Activated T-helper 2 cell treated with anti-CD3 and anti-CD28 coated beads, Interferon-gamma antibody, Interleukin-2, Interleukin-4, amounts not matched to agents 10 μg/mL and 5 μg/mL and 100 μg/mL, durations not matched to agents 14 hours and 24 hours and 36 hours (primary cell): ENCODE measurements at regions not wholly inside any gene's neighbourhood (a gene's known extent, or its start where the extent isn't known, plus 50 kb on each side); places are given as distances from the start of the nearest gene placed in this dataset.

ENCODE experiments used
- DNase-seq: peaks from one replicate; pipeline ENCODE4 v3.0.0; 2021; ENCODE audit warnings: low spot score
- H3K27ac Mint-ChIP-seq: one replicate; pipeline ENCODE4 v1.8.0; 2021; ENCODE audit warnings: mixed read lengths
- H3K27me3 Mint-ChIP-seq: one replicate; pipeline ENCODE4 v1.8.0; 2021; ENCODE audit warnings: low read depth, mixed read lengths
- H3K36me3 Mint-ChIP-seq: one replicate; pipeline ENCODE4 v1.8.0; 2021; ENCODE audit warnings: low read depth, mixed read lengths
- H3K4me1 Mint-ChIP-seq: one replicate; pipeline ENCODE4 v1.8.0; 2021; ENCODE audit warnings: low read depth, mixed read lengths
- H3K4me3 Mint-ChIP-seq: one replicate; pipeline ENCODE4 v1.8.0; 2021; ENCODE audit warnings: low read depth, mild to moderate bottlenecking, moderate library complexity, mixed read lengths
- H3K9me3 Mint-ChIP-seq: one replicate; pipeline ENCODE4 v1.8.0; 2021; ENCODE audit warnings: mixed read lengths
- intact Hi-C: fragments of 100-400 bp; cut with micrococcal nuclease; formaldehyde crosslinking; loops from one replicate; pipeline ENCODE4 v1.15.1; 2023

- Mint-ChIP-seq H3K4me3 (no peak overlapping the region), H3K27ac (no peak overlapping the region), H3K36me3 (no peaks in the 10 kb centered on the region), H3K4me1 (peaks cover 20% of the 10 kb centered on the region), H3K27me3 (no peaks in the 10 kb centered on the region), H3K9me3 (no peaks in the 10 kb centered on the region)
- intact Hi-C loops, result loop anchor here (10.0 kb wide), 4 partner anchors 53 to 1303 kb away; partner anchors contain the start of gene RAI14
- no peak for DNase-seq
Measured at GRCh38 chr5:34531751-34532360, 124.3 kb upstream of the RAI14 start.

DNA sequence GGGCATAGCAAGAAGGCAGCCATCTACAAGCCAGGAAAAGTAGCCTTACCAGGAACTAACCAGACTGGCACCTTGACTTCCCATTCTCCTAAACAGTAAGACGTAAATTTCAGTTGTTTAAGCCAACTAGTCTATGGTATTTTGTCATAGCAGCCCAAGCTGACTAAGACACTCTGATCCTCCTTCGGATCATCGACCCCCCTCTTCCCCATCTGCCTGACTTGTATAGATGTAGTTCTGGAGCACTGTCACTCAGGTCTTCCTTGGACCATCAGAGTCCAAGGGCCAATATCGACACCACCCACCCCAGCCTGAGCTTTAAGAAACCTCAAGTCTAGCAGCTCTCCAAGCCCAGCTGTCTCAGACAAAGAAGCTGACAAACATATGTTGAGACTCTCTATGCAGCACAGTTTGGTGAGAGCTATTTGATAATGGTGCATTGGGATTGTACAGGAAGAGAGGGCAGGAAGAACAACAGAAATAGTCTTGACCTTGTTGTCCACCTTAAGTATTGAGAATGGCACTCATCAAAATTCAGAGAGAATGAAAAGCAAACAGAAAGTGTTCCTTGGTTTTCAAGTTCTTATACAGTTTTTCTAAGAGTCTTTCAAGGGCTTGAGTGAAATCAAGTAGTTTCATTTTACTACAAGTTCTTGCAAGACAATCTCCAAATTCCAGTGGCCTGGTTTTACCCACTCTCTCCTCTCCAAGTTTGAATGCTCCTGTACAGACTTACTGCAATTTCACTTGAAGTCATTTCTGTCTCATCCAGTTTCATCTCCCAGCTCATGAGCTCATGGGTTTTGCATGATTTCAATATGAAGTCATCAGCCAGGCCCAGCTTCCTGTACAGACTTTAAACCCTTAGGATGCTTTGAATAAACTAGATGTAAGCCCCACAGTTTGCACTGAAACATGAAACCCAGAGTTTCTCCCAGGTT lies 122.3 kb upstream of the RAI14 start:
- no peak overlapping the region for H3K4me3 Mint-ChIP-seq
- intact Hi-C loops, result loop anchor here (10.0 kb wide), 4 partner anchors 51 to 1301 kb away; partner anchors contain the start of gene RAI14
- H3K27ac Mint-ChIP-seq, result peak overlapping the region; percentile 58
- no peaks in the 10 kb centered on the region for H3K36me3 Mint-ChIP-seq
- peaks cover 20% of the 10 kb centered on the region for H3K4me1 Mint-ChIP-seq
- no peak for DNase-seq
- H3K9me3 Mint-ChIP-seq, result no peaks in the 10 kb centered on the region
- no peaks in the 10 kb centered on the region for H3K27me3 Mint-ChIP-seq

DNA sequence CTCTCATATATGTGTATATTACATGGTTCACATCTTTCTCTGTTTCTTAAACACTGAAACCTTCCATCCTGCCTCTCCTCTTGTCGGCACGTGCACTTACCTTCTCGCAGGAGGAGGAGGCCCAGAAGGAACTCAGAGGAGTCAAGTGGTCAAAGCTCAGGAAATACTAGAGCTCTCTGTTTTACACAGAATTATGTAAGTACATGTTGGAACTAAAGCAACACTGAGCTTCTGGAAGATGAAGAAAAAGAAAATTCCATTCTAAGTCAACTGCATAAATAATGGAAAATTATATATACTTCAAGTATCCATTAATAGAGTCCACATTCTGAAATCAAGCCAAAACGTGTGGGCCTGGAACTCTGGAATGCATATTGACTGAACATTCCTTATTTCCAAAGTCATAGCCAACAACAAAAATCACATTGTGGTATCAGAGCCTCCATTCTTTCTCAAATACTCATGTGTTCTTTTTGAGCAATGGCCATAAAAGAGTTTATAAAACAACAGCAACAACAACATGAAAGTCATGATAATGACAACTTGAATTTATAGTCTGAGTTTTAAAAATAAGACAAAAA lies 121.5 kb upstream of the RAI14 start:
- no peaks in the 10 kb centered on the region for H3K9me3 Mint-ChIP-seq
- no peaks in the 10 kb centered on the region for H3K36me3 Mint-ChIP-seq
- intact Hi-C loops, result loop anchor here (10.0 kb wide), 4 partner anchors 50 to 1300 kb away; partner anchors contain the start of gene RAI14
- peaks cover 20% of the 10 kb centered on the region for H3K4me1 Mint-ChIP-seq
- H3K4me3 Mint-ChIP-seq, result no peak overlapping the region
- peak overlapping the region; percentile 43 for H3K27ac Mint-ChIP-seq
- no peak for DNase-seq
- peaks cover 4% of the 10 kb centered on the region for H3K27me3 Mint-ChIP-seq

DNA sequence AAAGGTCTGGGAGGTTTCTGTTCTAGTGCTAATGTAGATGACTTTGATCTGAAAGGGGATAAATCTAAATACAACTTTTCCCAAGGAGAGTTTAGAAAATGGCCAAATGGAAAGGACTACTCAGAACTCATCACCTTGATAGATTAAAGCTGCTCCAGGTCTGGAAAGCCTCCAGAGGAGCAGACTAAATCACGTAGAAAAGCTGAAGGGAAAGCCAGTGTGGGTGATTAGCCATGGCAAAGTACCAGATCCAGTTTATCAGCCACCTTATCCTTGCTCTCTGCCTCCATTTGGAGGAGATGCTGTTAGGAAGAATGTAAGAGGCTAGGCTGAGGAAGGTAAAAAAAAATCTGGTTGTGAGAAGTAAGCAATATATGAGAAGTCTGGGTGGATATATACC lies 120.7 kb upstream of the RAI14 start:
- Mint-ChIP-seq H3K4me1 (peaks cover 20% of the 10 kb centered on the region), H3K9me3 (no peaks in the 10 kb centered on the region), H3K27ac (no peak overlapping the region), H3K27me3 (peaks cover 8% of the 10 kb centered on the region), H3K36me3 (no peaks in the 10 kb centered on the region), H3K4me3 (no peak overlapping the region)
- no peak for DNase-seq
- intact Hi-C loops, result loop anchor here (10.0 kb wide), 4 partner anchors 49 to 1299 kb away; partner anchors contain the start of gene RAI14

- Mint-ChIP-seq H3K9me3 (no peaks in the 10 kb centered on the region), H3K4me1 (peaks cover 20% of the 10 kb centered on the region), H3K27ac (peak overlapping the region; percentile 28), H3K4me3 (no peak overlapping the region), H3K27me3 (peaks cover 8% of the 10 kb centered on the region), H3K36me3 (no peaks in the 10 kb centered on the region)
- intact Hi-C loops, result loop anchor here (1.0 to 10.0 kb wide), 5 partner anchors 37 to 1299 kb away; partner anchors contain the start of gene RAI14
- no peak for DNase-seq
Measured at GRCh38 chr5:34535944-34536623, 120.0 kb upstream of the RAI14 start.

GRCh38 chr5:34536699-34537098 lies 119.4 kb upstream of the RAI14 start:
- Mint-ChIP-seq H3K4me1 (peaks cover 20% of the 10 kb centered on the region), H3K4me3 (no peak overlapping the region), H3K9me3 (no peaks in the 10 kb centered on the region), H3K27me3 (peaks cover 8% of the 10 kb centered on the region), H3K36me3 (no peaks in the 10 kb centered on the region), H3K27ac (no peak overlapping the region)
- no peak for DNase-seq
- intact Hi-C loops, result loop anchor here (1.0 to 10.0 kb wide), 5 partner anchors 37 to 1298 kb away; partner anchors contain the start of gene RAI14

GRCh38 chr5:34538026-34538672 lies 118.0 kb upstream of the RAI14 start:
- peaks cover 3% of the 10 kb centered on the region for H3K9me3 Mint-ChIP-seq
- no peak overlapping the region for H3K4me3 Mint-ChIP-seq
- H3K4me1 Mint-ChIP-seq, result peaks cover 20% of the 10 kb centered on the region
- DNase-seq, result no peak
- H3K27ac Mint-ChIP-seq, result no peak overlapping the region
- intact Hi-C loops, result loop anchor here (1.0 to 10.0 kb wide), 5 partner anchors 47 to 1297 kb away; partner anchors contain the start of gene RAI14
- H3K27me3 Mint-ChIP-seq, result peaks cover 8% of the 10 kb centered on the region
- H3K36me3 Mint-ChIP-seq, result no peaks in the 10 kb centered on the region

DNA sequence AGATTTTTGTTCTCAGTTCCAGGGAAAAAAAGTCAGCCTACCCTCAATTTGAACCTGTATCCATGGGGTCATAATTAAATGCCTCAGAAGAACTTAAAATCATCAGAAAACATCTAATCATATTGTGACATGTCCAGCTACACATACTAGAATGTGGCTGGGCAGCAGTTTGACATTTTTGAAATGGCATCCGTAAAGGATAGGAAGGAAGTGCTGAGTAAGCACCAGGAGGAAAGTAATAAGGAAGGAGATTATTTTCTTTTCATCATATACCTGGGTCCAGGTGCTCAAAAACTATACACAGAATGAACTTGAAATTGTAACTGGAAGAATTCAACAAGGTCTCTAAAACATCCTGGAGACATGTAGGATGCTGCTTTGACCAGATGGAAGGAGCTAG lies 116.9 kb upstream of the RAI14 start:
- intact Hi-C loops, result loop anchor here (10.0 kb wide), 4 partner anchors 46 to 1296 kb away; partner anchors contain the start of gene RAI14
- Mint-ChIP-seq H3K4me3 (no peak overlapping the region), H3K27me3 (peaks cover 8% of the 10 kb centered on the region), H3K4me1 (peaks cover 18% of the 10 kb centered on the region), H3K9me3 (peaks cover 7% of the 10 kb centered on the region), H3K36me3 (peaks cover 3% of the 10 kb centered on the region), H3K27ac (no peak overlapping the region)
- no peak for DNase-seq

DNA sequence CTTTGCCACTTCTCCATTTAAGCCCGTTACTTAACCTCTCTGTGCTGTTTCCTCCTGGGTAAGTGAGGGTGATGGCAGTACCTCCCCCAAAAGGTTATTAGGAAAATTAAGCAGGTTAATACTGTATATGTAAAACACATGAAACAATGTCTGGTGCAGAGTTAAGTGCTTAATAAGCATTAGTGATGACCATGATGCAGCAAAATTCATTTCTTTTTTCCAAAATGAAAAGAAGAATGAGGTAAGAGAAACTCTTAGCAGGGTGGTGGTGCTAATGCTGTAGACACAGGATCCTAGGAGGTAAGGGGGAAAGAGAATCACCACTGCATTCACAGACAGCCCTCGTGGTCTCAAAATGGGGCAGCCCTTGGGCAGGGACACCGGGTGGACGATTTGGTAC lies 115.1 kb upstream of the RAI14 start:
- no peak overlapping the region for H3K27ac Mint-ChIP-seq
- peaks cover 3% of the 10 kb centered on the region for H3K36me3 Mint-ChIP-seq
- peaks cover 8% of the 10 kb centered on the region for H3K27me3 Mint-ChIP-seq
- H3K9me3 Mint-ChIP-seq, result peaks cover 18% of the 10 kb centered on the region
- intact Hi-C loops, result no loop called here
- H3K4me3 Mint-ChIP-seq, result no peak overlapping the region
- DNase-seq, result no peak
- H3K4me1 Mint-ChIP-seq, result peaks cover 9% of the 10 kb centered on the region

DNA sequence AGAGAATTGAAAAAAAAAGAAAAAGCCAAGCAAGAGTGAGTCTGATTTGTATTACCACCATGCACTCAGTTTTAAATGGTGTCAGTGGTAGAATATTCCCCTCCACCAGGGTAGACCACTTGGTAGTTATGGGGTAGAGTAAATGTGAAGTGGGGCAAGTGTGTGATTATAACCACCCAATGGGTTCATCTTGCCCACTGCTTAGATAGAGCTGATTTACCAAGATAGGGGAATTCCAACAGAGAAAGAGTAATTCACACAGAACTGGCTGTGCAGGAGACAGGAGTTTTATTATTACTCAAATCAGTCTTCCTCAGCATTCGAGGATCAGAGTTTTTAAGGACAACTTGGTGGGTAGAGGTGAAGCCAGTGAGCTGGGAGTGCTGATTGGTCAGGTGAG lies 113.3 kb upstream of the RAI14 start:
- H3K9me3 Mint-ChIP-seq, result peaks cover 26% of the 10 kb centered on the region
- intact Hi-C loops, result no loop called here
- DNase-seq, result no peak
- no peak overlapping the region for H3K4me3 Mint-ChIP-seq
- H3K27me3 Mint-ChIP-seq, result peaks cover 8% of the 10 kb centered on the region
- no peak overlapping the region for H3K27ac Mint-ChIP-seq
- H3K4me1 Mint-ChIP-seq, result peaks cover 3% of the 10 kb centered on the region
- H3K36me3 Mint-ChIP-seq, result peaks cover 3% of the 10 kb centered on the region

DNA sequence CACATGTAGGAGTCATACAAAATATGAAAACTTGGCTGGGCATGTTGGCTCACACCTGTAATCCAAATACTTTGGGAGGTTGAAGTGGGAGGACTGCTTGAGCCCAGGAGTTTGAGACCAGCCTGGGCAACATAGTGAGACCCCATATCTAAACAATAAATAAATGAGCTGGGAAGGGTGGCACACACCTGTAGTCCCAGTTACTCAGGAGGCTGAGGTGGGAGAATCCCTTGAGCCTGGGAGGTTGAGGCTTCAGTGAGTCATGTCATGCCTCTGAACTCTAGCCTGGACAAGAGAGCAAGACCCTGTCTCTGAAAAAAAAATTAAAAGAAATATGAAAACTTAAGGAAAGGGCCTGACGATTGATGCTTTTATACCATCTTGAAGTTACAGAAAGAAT lies 112.4 kb upstream of the RAI14 start:
- no peak for DNase-seq
- no peak overlapping the region for H3K4me3 Mint-ChIP-seq
- H3K9me3 Mint-ChIP-seq, result peaks cover 26% of the 10 kb centered on the region
- peaks cover 8% of the 10 kb centered on the region for H3K27me3 Mint-ChIP-seq
- H3K4me1 Mint-ChIP-seq, result peaks cover 3% of the 10 kb centered on the region
- peaks cover 3% of the 10 kb centered on the region for H3K36me3 Mint-ChIP-seq
- H3K27ac Mint-ChIP-seq, result no peak overlapping the region
- intact Hi-C loops, result no loop called here

- H3K4me1 Mint-ChIP-seq, result peaks cover 3% of the 10 kb centered on the region
- peaks cover 26% of the 10 kb centered on the region for H3K9me3 Mint-ChIP-seq
- no peak overlapping the region for H3K27ac Mint-ChIP-seq
- peaks cover 5% of the 10 kb centered on the region for H3K27me3 Mint-ChIP-seq
- H3K4me3 Mint-ChIP-seq, result no peak overlapping the region
- intact Hi-C loops, result no loop called here
- peaks cover 3% of the 10 kb centered on the region for H3K36me3 Mint-ChIP-seq
- DNase-seq, result no peak
Measured at GRCh38 chr5:34544403-34544802, 111.7 kb upstream of the RAI14 start.
